Uterus (tissue), 2 donors: ENCODE measurements at regions not wholly inside any gene's neighbourhood (a gene's known extent, or its start where the extent isn't known, plus 50 kb on each side); places are given as distances from the start of the nearest gene placed in this dataset.

ENCODE experiments used
- POLR2A ChIP-seq, 2 donors: fragments of 450-650 bp; IDR thresholded peaks; one replicate each; pipeline ENCODE4 v1.6.1; 2016; ENCODE audit warnings: antibody characterized with exemption in 2 of 2, mild to moderate bottlenecking in 1 of 2, moderate library complexity in 1 of 2
- TF ChIP-seq, protein P1 (sequence below), 4 experiments: fragments of 200-600 bp in 2 of 4; fragments of 450-650 bp in 2 of 4; sonication (generic) in 2 of 4; IDR thresholded peaks; one replicate each; pipeline ENCODE4 v1.5.1; 2016 to 2019; ENCODE audit warnings: antibody characterized with exemption in 4 of 4, mild to moderate bottlenecking in 2 of 4, moderate library complexity in 1 of 4

DNA sequence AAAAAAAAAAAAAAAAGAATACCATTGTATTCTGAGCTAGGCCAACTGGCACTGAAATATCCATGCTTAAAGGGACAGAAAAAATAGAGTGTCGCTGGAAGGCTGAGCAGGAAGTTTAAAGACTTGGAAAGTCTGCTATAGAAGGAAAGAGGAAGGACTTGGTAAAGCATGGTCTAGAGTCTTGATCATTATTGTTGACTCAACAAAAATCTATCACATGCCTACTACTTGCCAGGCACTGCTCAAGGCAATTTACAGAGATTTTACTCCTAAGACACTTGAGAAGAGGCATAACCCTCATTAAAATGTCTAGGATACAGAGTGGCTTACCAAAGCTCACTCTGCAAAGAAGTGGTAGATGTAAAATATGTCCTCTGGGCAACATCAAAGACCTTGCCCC lies 324.0 kb upstream of the DAB1 start:
- TF ChIP-seq, protein P1, sequence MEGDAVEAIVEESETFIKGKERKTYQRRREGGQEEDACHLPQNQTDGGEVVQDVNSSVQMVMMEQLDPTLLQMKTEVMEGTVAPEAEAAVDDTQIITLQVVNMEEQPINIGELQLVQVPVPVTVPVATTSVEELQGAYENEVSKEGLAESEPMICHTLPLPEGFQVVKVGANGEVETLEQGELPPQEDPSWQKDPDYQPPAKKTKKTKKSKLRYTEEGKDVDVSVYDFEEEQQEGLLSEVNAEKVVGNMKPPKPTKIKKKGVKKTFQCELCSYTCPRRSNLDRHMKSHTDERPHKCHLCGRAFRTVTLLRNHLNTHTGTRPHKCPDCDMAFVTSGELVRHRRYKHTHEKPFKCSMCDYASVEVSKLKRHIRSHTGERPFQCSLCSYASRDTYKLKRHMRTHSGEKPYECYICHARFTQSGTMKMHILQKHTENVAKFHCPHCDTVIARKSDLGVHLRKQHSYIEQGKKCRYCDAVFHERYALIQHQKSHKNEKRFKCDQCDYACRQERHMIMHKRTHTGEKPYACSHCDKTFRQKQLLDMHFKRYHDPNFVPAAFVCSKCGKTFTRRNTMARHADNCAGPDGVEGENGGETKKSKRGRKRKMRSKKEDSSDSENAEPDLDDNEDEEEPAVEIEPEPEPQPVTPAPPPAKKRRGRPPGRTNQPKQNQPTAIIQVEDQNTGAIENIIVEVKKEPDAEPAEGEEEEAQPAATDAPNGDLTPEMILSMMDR (IDR thresholded peaks at IDR 0.05): no peak
- TF ChIP-seq POLR2A (IDR thresholded peaks at IDR 0.05): no peak
